ENCODE measurements at regions not wholly inside any gene's neighbourhood (a gene's known extent, or its start where the extent isn't known, plus 50 kb on each side); places are given as distances from the start of the nearest gene placed in this dataset.

- no peak for DNase-seq
Measured at GRCh38 chr20:7428946-7429345, 511.3 kb downstream of the HAO1 start.

DNA sequence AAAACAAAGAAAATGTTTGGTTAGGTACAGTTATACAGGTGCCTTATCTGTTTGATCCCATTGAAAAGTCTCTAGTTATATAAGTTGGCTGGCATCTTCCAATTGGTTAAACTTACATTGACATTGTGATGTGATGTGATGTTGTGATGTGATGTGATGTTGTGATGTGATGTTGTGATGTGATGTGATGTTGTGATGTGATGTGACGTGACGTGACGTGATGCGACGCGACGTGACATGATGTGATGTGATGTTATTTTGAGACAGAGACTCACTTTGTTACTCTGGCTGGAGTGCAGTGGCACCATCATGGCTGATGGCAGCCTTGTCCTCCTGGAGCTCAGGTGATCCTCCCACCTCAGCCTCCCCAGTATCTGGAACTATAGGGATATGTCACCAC lies 507.6 kb downstream of the HAO1 start:
- DNase-seq: no peak

- no peak for DNase-seq
Measured at GRCh38 chr20:7437311-7437710, 502.9 kb downstream of the HAO1 start.

DNA sequence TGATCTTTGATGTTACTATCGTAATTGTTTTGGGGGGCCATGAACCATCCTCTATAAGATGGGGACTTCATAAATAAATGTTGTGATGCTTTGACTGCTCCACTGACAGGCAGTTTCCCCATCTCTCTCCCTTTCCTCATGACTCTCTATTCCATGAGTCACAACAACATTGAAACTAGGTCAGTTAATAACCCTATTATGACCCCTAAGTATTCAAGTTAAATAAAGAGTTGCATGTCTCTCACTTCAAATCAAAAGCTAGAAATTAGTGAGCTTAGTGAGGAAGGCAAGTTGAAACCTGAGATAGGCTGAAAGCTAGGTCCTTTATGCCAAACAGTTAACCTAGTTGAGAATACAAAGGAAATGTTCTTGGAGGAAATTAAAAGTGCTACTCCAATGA lies 491.0 kb downstream of the HAO1 start:
- no peak for DNase-seq

- no peak for DNase-seq
Measured at GRCh38 chr20:7452890-7453289, 487.4 kb downstream of the HAO1 start.

DNA sequence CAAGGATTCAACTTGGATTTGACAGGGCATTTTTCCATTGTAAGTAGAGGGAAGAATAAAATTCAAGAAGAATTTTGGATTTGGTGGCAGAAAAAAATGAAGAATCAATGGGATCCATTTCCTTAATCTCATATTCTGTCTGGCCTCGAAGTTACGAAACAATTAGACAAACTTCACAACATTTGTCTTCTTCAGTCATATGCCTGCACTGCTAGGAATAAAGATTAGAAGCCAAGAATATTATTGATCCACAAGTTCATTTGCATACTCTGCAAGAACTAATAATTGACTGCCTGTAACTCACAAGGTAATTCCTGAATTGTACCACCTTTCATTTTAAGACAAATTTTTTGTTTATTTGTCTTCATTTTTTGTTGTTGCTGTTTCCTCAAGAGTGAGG lies 486.2 kb downstream of the HAO1 start:
- no peak for DNase-seq

GRCh38 chr20:7458459-7458858 lies 481.8 kb downstream of the HAO1 start:
- DNase-seq: no peak

DNA sequence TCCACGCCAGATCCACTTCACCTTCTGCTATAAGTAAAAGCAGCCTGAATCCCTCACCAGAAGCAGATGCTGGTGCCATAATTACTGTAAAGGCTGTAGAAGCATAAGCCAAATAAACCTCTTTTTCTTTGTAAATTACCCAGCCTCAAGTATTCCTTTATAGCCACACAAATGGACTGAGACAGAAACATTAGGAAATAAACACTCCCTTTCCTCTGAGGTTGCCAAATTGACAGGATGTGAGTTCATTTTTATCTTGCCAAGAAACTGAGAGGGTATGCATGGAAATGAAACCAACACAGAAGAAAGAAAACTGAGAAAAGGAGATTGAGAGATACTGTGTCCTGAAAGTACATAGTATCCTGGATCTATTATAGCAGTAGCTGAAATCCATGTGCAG lies 481.2 kb downstream of the HAO1 start:
- no peak for DNase-seq

DNA sequence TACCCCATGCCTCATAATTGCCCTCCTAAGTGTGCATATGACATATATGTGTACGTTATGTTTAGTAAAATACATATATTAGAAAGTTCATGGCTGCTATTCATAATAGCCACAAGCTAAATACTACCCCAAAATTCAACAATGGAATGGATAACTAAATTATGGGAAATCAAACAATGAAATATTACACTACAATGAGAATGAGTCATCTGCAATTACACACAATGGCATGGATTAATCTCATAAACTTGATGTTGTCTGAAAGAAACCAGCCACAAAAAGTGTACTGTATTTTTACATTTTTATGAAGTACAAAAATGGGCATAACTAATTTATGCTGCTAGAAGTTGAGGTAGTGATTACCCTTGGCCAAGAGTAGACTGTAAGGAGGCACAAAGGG lies 477.0 kb downstream of the HAO1 start:
- DNase-seq: no peak

- no peak for DNase-seq
Measured at GRCh38 chr20:7470912-7471311, 469.3 kb downstream of the HAO1 start.

GRCh38 chr20:7490288-7490687 lies 450.0 kb downstream of the HAO1 start:
- no peak for DNase-seq

DNA sequence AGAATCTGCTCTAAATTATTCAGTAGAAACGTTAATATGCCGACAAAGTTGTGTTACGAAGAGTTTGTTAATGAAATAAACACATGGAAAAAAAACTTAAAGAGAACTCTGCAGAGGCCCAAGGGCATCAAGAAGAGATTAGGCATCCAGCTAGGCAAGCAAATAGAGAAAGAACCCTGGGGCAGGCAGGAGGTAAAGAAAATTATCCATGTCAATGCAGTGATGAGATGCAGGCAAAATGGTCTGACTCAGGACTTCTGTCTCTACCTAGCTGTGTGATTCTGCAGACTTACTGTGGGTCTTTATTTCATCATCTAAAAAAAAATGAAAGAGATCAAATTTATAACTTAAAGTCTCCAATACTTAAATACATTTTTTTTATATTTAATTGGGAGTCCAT lies 448.0 kb downstream of the HAO1 start:
- DNase-seq: no peak

GRCh38 chr20:7493311-7493710 lies 446.9 kb downstream of the HAO1 start:
- DNase-seq: no peak

GRCh38 chr20:7496394-7496991 lies 443.8 kb downstream of the HAO1 start:
- DNase-seq: no peak

- no peak for DNase-seq
Measured at GRCh38 chr20:7497985-7498384, 442.3 kb downstream of the HAO1 start.

DNA sequence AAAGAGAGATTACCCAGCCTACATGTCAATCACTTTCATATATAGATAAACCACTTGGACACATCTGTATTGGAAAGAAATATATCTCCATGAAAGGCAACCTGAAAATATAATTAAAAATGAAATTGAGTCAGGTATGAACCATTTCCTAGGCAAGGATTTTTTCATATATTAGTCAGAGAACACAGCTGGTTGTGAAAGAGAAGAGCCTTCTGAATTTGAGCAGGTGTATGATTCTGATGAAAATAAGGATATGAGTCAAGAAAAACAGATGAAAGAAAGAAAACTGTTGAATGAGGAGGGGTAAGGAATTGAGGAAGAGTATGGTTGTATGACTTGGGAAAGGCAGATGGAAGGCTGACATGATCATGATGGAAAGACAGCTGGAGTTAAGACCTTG lies 441.1 kb downstream of the HAO1 start:
- DNase-seq: no peak

- no peak for DNase-seq
Measured at GRCh38 chr20:7500231-7500663, 440.0 kb downstream of the HAO1 start.

GRCh38 chr20:7503501-7503900 lies 436.8 kb downstream of the HAO1 start:
- DNase-seq: no peak

- DNase-seq: no peak
Measured at GRCh38 chr20:7505152-7505834, 435.0 kb downstream of the HAO1 start.

DNA sequence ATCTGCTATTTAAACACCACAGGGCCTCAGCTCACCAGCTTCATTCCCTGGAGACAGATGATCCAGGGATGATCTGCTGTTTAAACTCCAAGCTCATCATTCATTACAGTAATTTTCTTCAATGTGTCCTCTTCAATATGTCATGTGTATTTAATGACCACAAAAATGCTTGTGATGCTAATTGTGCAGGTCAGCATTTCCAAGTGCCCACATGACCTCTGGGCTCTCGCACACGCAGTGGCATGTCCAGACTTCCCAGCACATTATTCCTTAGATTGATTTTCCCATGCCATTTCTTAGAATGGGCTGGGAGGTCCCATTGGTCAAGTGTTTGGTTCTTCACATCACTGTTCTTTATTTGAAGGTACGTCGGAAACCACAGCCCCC lies 434.4 kb downstream of the HAO1 start:
- DNase-seq: no peak

- DNase-seq: no peak
Measured at GRCh38 chr20:7516621-7517111, 423.6 kb downstream of the HAO1 start.

DNA sequence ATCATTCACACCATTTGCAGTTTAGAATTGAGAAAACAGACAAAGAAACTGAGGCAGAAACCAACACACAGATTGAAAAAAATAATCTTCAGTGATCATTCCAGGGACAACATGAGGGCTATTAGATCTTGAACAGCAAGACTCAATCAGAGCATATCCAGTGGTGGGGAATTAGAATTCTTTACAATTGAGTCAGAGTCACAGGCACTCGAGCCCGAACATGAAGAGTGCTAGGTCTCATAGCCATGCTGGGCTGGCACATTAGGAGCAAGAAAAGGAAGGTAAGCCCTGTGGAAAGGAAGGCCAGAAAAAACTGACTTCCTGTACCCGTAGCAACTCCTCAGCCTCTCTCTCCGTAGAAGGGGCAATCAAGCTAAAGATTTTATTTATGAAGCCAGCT lies 419.9 kb downstream of the HAO1 start:
- DNase-seq: no peak

- DNase-seq: no peak
Measured at GRCh38 chr20:7523288-7523687, 417.0 kb downstream of the HAO1 start.

- DNase-seq: no peak
Measured at GRCh38 chr20:7540018-7540417, 400.2 kb downstream of the HAO1 start.

DNA sequence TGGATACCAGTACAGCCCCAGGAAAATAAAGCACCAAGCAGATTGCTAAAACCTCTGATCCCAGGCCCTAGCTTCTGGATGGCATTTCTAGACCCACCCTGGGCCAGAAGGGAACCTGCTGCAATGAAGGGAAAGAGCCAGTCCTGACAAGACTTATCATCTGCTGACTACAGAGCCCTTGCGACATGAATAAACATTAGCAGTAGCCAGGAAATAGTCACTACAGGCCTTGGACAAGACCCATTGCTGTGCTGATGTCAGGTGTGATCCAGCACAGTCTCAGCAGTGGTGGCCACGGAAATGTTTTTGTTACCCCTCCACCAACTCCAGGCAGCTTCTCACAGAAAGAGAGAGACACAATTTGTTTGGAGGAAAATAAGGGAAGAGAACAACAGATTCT lies 399.3 kb downstream of the HAO1 start:
- DNase-seq: no peak
